ENCODE measurements at regions not wholly inside any gene's neighbourhood (a gene's known extent, or its start where the extent isn't known, plus 50 kb on each side); places are given as distances from the start of the nearest gene placed in this dataset.
"Not testable (repeated sequence)": the region's sequence is repeated elsewhere in the genome, so short reads cannot be mapped to it uniquely, and the experiment has no call there.

GRCh38 chr6:137717074-137718073 is 149.7 kb upstream of the TNFAIP3 start:
- DNase-seq: peak in 2 of 4 experiments; percentile 11 to 23

GRCh38 chr6:137718903-137719302 is 148.2 kb upstream of the TNFAIP3 start:
- not testable (repeated sequence) for DNase-seq

GRCh38 chr6:137722749-137723272 is 144.2 kb upstream of the TNFAIP3 start:
- DNase-seq: no peak

- no peak for DNase-seq
Observed at GRCh38 chr6:137723273-137724017, 143.6 kb upstream of the TNFAIP3 start.

GRCh38 chr6:137724018-137724403 is 143.0 kb upstream of the TNFAIP3 start:
- no peak for DNase-seq

- DNase-seq: no peak
Observed at GRCh38 chr6:137724495-137725211, 142.4 kb upstream of the TNFAIP3 start.

- DNase-seq: no peak
Observed at GRCh38 chr6:137725949-137726348, 141.1 kb upstream of the TNFAIP3 start.

GRCh38 chr6:137726582-137726981 is 140.5 kb upstream of the TNFAIP3 start:
- DNase-seq: no peak

- no peak for DNase-seq
Observed at GRCh38 chr6:137727216-137727765, 139.8 kb upstream of the TNFAIP3 start.

GRCh38 chr6:137728386-137729349 is 138.4 kb upstream of the TNFAIP3 start:
- no peak for DNase-seq

- DNase-seq: no peak
Observed at GRCh38 chr6:137729866-137730629, 137.0 kb upstream of the TNFAIP3 start.

GRCh38 chr6:137731600-137731959 is 135.5 kb upstream of the TNFAIP3 start:
- DNase-seq: no peak

- no peak for DNase-seq
Observed at GRCh38 chr6:137731960-137732616, 135.0 kb upstream of the TNFAIP3 start.

- DNase-seq: no peak
Observed at GRCh38 chr6:137733372-137733771, 133.7 kb upstream of the TNFAIP3 start.

- DNase-seq: no peak
Observed at GRCh38 chr6:137734005-137734874, 132.8 kb upstream of the TNFAIP3 start.

GRCh38 chr6:137734875-137735182 is 132.2 kb upstream of the TNFAIP3 start:
- DNase-seq: no peak

GRCh38 chr6:137736048-137736818 is 130.8 kb upstream of the TNFAIP3 start:
- DNase-seq: no peak

- no peak for DNase-seq
Observed at GRCh38 chr6:137736911-137737310, 130.1 kb upstream of the TNFAIP3 start.
